ENCODE measurements at regions not wholly inside any gene's neighbourhood (a gene's known extent, or its start where the extent isn't known, plus 50 kb on each side); places are given as distances from the start of the nearest gene placed in this dataset.
"Not testable (repeated sequence)": the region's sequence is repeated elsewhere in the genome, so short reads cannot be mapped to it uniquely, and the experiment has no call there.

GRCh38 chrX:1140236-1140681 is 72.2 kb downstream of the CRLF2 start:
- no peak for DNase-seq (ENCODE audit: extremely low read depth, low read depth)

GRCh38 chrX:1139185-1139500 is 73.3 kb downstream of the CRLF2 start:
- no peak for DNase-seq (ENCODE audit: extremely low read depth, low read depth)

DNA sequence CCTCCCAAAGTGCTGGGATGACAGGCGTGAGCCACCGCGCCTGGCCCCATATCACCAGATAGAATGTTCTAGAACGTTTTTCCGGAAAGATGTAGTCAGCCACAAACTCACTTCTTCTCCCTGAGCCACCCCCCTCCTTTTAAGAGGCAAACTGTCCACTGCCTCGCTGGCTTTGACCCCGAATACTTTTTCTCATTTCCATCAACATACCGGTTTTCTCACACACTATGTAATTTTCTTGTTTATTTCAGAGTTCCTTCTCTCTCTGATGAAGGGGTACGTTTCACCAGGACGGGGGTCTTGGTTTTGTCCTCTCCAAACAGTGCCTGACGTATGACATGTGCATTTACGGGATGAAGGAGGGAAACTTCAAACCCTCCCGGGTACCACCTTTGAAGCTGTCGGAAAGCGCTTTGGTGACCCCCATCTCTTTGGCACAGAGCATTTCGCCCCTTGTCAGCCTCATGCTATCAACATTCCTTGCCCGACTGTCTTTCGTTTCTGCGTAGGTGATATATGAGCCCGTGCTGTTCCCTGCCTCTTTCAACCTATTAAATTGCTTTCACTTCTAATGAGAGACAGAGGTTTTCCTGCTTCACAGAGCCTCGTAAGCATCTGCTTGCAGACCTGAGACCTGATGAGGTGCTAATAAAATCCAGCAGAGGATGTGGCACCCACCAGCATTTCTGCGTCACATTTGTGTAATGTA is 73.8 kb downstream of the CRLF2 start:
- no peak for DNase-seq (ENCODE audit: extremely low read depth, low read depth)

DNA sequence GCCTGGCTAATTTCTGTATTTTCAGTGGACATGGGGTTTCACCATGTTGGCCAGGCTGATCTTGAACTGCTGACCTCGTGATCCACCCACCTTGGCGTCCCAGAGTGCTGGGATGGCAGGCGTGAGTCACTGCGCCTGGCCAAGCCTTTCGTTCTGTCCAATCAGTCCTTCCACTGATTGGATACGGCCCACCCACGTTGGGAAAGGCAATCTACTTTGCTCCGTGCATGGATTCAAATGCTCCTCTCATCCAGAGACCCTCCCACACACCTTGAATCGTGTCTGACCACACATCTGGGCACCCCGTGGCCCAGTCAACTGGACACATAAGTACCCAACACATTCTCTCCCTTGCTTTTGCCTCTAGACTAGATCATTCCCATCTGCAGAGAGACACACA is 74.9 kb downstream of the CRLF2 start:
- no peak for DNase-seq (ENCODE audit: extremely low read depth, low read depth)

GRCh38 chrX:1136582-1136981 is 75.9 kb downstream of the CRLF2 start:
- not testable (repeated sequence) for DNase-seq (ENCODE audit: extremely low read depth, low read depth)

GRCh38 chrX:1134976-1135375 is 77.5 kb downstream of the CRLF2 start:
- no peak for DNase-seq (ENCODE audit: extremely low read depth, low read depth)

GRCh38 chrX:1134156-1134555 is 78.3 kb downstream of the CRLF2 start:
- DNase-seq (ENCODE audit: extremely low read depth, low read depth): no peak

DNA sequence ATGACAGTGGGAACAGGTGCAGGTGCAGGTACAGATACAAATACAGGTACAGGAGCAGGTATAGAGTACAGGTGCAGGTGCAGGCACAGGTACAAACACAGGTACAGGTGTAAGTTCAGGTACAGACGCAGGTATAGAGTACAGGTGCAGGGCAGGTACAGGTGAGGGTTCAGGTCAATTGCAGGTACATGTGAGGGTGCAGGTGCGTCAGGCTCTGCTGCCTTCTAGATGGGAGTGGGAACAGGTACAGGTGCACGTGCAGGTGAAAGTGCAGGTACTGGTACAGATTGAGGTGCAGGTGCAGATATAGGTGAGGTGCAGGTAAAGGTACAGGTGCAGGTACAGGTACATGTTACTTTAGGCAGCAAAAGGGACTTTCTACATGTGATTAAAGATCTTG is 85.7 kb downstream of the CRLF2 start:
- DNase-seq (ENCODE audit: extremely low read depth, low read depth): no peak

DNA sequence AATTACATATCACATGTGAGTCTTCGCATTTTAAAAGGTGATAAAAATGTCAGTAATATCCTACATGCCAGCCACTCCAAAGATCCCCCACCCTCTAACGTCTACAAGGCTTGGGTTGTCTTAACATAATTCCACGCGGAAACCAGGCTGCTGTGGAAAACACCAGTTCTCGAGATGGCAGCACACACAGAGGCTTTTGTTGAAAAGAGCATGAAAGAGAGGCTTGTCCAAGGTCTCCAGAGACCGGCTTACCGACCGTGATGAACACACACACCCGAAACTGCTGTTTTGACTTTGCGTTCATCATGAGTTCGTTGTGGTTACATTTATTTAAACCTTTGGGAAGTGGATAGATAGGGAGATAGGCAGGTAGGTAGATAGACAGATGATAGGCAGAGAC is 87.9 kb downstream of the CRLF2 start:
- no peak for DNase-seq (ENCODE audit: extremely low read depth, low read depth)

- not testable (repeated sequence) for DNase-seq (ENCODE audit: extremely low read depth, low read depth)
These were observed 89.6 kb downstream of the CRLF2 start for GRCh38 chrX:1122851-1123250.

- DNase-seq (ENCODE audit: extremely low read depth, low read depth): no peak
These were observed 93.2 kb downstream of the CRLF2 start for GRCh38 chrX:1119275-1119674.

- no peak for DNase-seq (ENCODE audit: extremely low read depth, low read depth)
These were observed 93.8 kb downstream of the CRLF2 start for GRCh38 chrX:1118572-1119199.

DNA sequence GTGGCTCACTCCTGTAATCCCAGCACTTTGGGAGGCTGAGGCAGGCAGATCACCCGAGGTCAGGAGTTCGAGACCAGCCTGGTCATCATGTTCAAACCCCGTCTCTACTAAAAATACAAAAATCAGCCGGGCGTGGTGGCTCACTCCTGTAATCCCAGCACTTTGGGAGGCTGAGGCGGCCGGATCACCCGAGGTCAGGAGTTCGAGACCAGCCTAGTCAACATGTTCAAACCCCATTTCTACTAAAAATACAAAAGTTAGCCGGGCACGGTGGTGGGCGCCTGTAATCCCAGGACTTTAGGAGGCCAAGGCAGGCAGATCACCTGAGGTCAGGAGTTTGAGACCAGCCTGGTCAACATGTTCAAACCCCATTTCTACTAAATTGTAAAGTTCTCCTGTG is 97.0 kb downstream of the CRLF2 start:
- DNase-seq (ENCODE audit: extremely low read depth, low read depth): not testable (repeated sequence)

GRCh38 chrX:1112321-1112720 is 100.1 kb downstream of the CRLF2 start:
- no peak for DNase-seq (ENCODE audit: extremely low read depth, low read depth)

- no peak for DNase-seq (ENCODE audit: extremely low read depth, low read depth)
These were observed 100.7 kb downstream of the CRLF2 start for GRCh38 chrX:1111601-1112300.

DNA sequence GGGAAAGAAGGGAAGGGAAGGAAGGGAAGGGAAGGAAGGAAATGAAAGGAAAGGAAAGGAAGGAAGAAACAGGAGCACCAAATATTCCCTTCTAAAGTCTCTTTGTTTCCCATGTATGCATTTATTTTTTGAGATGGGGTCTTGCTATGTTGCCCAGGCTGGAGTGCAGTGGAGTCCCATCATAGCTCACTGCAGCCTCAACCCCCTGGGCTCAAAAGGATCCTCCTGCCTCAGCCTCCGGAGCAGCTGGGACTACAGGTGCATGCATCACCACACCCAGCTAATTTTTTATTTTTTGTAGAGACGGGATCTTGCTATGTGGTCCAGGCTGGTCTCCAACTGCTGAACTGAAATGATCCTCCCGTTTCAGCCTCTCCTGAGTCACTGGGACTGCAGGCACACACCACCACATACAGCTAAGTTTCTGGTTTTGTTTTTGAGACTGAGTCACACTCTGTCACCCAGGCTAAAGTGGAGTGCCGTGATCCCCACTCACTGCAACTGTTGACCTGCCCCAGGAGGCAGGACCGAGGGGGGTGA is 102.8 kb downstream of the CRLF2 start:
- DNase-seq (ENCODE audit: extremely low read depth, low read depth): no peak

DNA sequence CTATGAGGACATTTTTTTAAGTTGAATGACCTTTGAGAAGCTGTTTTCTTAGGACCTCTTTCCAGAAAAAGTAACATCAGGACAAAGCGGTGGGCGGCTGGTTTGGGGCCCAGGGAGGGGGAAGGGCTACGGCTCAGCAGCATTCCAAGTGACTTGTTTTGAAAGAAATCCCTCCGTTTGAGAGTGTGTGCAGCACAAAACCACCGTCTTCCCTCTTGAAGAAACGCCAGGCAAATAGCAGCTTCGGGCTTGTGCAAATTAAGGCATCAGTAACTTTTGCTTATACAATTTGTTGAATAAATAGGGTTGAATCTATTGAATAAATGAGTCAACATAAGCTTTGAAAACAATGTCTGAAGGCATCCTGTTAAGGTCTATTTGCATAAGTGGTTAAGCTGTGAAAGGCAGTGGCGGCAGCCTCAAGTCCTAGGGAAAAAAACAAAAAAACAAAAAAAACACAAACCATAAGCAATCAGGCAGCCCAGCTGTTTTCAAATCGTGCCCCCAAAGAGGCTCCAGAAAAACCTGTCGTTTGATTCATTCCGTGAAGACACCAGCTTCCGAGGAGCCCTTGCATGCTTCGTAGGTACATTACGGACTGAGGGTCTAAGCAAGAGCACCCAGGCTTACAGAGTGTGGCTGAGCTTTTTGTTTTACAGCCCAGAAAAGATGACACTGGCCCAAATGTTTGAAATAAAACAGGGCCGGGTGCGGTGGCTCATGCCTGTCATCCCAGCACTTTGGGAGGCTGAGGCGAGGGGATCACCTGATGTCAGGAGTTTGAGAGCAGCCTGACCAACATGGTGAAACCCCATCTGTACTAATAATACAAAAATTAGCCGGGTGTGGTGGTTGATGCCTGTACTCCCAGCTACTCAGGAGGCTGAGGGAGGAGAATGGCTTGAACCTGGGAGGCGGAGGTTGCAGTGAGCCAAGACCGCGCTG is 103.7 kb downstream of the CRLF2 start:
- DNase-seq (ENCODE audit: extremely low read depth, low read depth): no peak

- no peak for DNase-seq (ENCODE audit: extremely low read depth, low read depth)
These were observed 105.8 kb downstream of the CRLF2 start for GRCh38 chrX:1106478-1107210.

GRCh38 chrX:1105671-1106419 is 106.6 kb downstream of the CRLF2 start:
- no peak for DNase-seq (ENCODE audit: extremely low read depth, low read depth)
